ENCODE measurements at regions not wholly inside any gene's neighbourhood (a gene's known extent, or its start where the extent isn't known, plus 50 kb on each side); places are given as distances from the start of the nearest gene placed in this dataset.

DNA sequence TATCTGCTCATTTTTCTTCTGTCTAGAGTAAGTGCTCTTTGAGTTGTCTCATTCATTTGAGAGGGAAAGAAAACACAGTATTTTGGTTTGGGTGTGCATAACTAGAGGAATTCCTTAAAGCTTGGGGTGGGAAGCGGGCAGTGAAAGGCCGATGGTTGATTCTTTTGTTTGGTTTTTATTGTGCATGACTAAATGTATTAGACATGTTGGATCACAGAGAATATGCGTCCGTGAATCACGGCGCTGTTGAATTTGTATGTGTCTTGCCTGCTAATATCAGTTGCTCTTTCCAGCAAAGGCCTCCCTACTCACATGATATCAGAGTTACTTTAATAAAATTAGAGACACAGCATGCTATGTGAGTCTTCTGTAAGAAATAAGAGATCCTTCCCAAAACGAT, 180.0 kb downstream of the CHD9NB start:
- no peak for DNase-seq

DNA sequence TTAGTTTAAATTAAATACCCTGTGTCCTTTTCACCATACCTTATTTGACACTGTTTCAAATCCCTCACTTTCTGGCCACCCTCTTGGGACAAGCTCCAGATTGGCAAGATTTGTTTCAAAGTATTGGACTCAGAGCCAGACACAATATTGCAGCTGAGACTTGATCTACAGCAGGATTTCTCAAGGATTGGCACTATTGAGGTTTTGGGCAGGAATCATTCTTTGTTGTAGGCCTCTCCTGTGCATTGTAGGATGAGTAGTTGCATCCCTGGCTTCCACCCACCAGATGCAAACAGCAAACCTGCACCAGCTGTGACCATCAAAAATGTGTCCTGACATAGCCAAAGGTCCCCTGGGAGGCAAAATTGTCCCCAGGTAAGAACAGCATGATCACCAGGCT, 181.2 kb downstream of the CHD9NB start:
- DNase-seq = no peak

DNA sequence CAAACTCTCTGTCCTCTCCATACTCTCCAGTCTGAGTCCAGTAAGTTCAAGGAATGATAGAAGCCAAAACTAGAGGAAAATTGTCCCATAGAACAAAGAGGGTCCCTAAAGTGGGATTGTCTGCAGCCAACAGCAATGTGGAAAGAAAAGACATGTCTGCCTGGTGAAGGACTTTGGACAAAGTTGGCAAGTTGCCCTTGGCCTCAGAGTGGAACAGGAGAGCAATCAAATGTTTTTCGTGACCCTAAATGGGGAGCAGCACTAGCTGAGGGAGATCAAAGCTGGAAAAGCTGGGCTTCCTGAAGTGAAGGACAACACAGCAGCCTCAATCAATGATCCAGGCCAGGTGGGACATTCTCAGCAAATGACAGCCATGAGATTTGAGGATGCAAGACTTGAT, 183.5 kb downstream of the CHD9NB start:
- no peak for DNase-seq

DNA sequence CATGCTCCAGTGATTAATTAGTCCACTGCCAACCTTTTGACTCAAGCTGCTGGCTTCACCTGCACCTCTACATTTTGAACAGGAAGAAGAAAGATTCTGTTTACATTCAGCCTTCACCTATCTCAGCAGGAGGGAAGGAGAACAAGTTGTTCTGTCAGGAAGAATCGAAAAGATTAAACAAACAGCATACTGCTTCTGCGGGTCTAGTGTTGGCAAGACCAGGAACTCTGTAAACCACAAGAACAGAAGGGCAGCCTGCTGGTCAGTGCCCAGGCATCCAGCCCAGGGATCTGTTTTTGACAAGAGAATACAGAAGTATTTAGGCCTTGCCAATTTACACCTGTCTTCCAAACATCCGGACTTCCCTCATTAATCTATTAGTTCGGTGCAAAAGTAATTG, 189.7 kb downstream of the CHD9NB start:
- DNase-seq = no peak

DNA sequence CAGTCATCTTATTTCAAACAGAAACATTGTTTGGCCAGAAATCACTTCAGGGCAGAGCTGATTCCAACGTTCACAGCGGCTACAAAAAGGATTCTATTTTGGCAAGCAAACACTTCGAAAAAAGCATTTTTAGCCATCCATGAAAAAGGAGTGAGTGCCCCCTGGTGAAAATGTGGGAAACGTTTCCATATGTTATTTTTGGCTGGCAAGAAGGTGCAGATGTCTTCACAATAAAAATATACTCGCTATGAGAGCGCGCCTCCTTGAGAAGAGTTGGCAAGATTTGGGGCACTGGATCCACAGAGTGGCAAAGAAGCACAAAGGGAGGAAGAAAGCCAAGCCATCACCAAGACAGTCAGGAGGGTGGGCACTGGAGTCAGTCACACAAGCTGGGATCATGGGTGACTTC, 191.1 kb downstream of the CHD9NB start:
- DNase-seq = no peak

DNA sequence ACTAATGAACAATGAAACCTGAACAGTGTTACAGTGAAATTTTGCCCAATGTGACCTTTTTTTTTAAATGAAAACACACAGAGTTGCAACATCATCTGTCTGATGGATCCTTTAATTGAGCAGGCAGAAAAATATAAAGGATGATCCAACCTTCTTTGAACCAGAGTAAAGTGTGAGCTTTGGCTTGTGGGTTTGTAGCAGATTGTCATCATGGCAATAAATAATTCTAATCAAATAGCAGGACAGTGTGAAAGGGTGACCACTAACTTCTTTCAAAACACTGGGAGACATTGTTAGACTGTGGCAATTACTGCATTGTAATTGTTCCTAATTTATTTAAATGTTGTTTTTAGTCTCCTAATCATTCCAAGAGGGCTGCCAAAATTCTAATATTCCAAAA, 197.2 kb downstream of the CHD9NB start:
- DNase-seq = no peak

DNA sequence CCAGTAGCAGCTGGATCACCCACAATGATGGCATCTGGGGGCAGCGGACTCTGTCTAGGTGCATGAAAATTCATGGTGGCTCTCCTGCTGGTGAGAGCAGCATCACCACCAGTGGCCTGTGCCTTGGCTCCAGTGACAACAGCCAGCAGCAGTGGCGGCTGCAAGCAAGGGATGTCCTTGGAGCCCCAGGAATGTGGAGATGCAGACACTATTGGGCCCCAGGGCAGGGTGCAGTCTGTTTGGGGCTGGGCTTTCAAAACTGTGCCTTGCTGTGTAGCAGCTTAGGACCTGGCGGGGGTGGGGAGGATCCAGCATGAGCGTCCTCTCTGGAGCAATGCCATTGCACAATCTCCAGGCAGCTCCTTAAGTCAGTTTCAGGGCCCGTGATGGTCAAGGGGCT, 199.7 kb downstream of the CHD9NB start:
- no peak for DNase-seq

DNA sequence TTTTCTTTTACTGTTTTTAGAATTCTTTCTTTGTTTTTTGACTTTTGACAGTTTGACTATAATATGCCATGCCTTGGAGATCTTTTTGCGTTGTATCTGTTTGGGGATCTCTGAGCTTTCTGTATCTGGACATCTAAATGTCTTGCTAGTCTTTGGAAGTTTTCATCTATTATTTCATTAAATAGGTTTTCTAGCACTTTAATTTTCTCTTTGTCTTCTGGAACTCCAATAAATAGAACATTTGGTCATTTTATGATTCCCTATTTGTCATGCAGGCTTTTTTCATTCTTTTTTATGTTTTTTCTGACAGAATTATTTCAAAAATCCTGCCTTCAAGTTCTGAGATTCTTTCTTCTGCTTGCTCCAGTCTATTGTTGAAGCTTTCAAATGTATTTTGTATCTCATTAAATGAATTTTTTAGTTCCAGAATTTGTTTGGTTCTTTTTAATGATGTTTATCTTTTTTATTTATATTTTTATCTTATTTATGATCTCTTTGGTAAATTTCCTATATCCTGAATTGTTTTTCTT, 201.4 kb downstream of the CHD9NB start:
- no peak for DNase-seq

DNA sequence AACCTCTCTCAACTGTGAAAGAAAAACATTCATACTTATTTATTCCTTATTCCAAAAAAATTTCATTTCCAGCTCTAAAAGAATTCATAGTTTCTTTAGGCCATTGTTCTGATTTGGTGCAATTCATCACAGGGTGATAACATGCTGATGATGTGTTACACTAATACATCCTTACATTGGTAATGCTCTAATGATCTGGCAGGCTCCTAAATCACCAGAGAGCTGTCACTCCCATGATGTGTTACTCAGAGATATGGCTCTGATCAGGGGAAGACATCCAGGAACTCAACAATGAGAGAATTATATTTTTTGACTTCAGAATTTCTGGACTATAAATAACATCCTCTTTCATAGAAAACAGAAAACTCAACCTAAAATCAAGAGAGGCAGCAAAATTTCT, 209.3 kb downstream of the CHD9NB start:
- no peak for DNase-seq

DNA sequence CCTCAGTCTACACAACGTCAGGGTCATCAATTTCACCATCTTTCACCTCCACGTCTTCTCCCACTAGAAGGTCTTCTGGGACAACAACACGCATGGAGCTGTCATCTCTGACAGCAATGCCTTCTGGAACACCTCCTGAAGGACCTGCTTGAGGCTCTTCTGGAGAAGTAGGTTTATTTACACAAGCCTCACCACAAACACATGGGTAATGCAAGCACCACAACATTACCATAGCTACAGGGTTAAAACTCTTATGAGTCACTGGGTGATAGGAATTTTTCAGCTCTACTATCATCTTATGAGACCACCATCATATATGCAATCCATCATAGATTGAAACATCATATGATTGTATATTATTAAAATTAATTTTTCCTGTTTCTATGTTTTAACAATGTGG, 215.4 kb downstream of the CHD9NB start:
- DNase-seq = no peak

DNA sequence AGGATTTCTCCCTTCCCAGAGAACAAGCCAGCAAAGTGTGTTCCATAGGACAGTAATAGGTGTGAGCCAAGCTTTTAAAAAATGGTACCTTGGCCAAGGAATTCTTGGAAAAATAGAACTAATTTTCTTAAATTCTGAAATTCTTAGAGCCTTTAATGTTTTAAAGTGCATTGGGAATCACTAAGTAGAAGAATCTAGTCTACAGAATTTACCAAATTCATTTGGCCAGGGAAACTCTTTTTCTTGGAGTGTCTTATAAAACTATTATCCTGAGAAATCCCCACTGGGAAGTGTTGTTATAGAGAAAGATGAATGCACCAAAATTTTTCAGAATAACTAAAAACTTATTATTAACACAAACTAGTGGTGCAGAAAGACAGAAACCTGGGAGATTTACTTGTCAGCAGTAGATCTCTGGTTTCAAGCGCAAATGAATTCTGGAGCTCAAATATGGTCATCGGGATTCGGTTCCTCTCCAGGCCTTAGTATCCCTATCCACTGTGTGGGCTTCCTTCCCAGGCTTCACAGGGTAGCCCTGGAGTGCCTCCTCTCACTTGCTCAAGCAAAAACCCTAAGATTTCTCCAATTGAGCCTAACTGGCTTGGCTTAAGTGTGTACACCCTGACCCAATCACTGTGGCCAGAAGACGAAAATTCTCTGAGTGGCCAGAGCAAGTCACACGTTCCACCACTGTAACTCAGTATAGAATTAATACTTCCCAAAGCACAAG, 217.8 kb downstream of the CHD9NB start:
- no peak for DNase-seq

DNA sequence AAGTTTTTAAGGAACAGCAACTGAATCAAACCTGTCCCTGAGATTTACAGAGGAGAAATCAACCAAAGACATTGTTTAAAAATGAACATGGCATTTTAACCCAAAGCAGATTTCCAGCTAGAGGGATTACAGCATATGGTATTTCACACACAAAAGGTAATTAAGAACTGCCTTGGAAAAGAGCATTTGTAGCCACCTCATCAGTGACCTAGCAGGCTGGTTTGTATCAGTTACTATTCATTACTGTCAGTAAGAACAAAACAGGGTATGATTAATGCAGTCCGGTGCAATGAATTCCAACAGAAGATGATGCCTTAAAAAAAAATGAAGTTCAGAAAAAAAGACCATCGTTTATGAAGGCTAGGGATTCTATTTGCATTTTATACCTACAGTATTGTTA, 219.9 kb downstream of the CHD9NB start:
- DNase-seq = no peak

DNA sequence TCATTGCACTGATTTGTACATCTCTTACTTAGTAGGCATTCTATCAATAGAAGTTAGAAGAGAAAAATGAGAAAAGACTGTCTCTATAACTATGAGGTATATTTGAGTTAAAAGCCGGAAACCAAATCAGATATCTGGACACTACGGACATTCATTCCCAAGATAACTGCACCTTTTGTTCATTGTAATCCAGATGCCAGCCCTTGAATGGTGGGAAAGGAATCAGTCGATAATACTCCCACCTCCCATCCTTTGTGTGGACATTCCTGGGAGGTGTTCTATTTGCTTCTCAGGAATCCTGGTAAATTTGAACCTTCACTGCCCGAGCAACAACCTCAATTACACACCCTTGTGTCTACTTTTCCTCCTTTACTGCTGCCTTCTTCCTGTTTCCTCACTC, 225.2 kb downstream of the CHD9NB start:
- no peak for DNase-seq

DNA sequence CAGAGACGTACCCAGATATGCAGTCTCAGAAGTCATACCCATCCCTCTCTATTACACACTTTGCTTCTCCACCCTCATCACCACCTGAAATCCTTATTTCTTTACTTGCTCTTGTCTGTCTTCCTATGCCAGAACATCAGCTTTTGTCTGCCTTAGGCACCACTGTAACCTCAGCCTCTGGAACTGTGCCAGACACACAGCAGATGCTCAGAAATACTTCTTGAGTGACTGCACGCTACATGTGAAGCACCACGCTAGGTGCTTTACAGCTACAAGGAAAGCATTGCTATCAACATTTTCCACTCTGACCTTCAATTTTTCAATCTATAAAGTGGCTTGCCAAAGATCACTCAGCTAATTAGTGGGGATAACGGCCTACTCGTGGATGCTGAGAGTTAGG, 226.8 kb downstream of the CHD9NB start:
- no peak for DNase-seq

DNA sequence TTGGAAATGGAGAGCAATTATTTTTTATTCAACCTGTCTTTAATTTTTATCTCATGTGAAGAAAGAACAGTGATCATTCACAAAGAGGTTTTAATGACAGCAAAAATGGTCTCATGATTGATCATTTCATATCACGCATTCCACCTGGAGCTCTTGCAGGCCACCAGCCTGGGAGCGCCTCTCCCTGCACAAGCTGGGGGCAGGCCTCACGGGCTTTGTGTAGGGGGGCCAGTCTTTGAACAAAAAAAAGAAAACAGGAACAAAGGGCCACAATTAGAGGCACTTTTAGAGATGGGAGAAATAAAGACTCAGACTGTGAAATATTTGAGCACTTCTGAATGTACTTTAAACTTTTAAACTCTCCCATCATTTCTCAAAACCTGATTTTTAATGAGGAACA, 232.9 kb downstream of the CHD9NB start:
- no peak for DNase-seq

DNA sequence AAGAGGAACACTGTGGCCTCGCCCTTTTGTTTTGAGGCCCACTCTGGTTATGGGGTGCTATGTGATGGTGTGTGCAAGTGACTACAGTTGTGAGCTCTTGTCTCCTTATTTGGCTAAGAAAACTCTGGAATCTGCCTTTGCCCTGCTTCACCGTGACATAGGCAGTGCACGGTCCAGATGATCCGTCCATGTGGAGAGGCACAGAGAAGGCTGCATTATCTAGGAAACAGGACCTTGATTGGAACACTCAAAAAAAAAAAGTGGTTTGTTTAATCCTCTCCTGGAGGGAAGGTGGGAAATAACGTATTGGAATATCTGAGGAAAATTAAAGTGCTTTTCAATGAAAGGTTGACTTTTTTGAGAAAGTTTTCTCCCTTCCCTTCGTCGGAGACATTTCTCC, 233.3 kb downstream of the CHD9NB start:
- DNase-seq = no peak

DNA sequence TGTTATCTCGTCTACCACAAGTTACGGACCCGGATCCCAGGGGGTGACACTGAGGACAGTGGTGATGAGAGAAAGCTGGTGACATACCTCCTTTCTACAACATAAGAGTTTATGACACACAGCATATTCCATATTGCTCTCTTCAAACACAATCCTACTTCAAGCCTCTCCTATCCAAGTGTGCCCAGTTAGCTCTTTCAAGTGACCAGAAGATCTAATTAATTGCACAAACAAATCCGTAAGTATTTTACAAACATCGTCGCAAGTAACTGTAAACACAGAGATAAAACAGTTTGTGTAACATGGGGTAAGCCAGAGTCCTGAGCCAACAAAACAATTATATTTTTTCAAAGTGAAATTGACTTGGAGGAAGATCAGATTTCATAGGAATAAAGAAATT, 235.0 kb downstream of the CHD9NB start:
- DNase-seq = no peak

DNA sequence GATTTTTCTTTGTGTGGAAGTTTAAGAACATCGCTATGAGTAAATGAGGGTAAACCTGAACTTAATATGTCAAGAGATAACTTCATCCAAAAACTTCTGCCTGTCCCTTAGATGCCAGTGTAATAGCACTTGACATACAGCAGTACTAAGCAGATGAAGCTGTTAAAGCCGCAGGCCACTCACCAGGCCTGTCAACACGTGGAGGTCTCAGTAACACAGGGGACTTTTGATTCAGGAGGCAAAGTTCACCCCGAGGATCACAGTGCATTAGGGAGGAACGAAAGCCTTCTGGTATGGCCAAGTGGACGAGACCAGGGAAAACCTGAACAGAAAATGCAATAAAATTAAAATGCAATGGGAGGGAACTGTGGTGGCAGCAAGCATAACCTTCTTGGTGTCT, 235.7 kb downstream of the CHD9NB start:
- no peak for DNase-seq

DNA sequence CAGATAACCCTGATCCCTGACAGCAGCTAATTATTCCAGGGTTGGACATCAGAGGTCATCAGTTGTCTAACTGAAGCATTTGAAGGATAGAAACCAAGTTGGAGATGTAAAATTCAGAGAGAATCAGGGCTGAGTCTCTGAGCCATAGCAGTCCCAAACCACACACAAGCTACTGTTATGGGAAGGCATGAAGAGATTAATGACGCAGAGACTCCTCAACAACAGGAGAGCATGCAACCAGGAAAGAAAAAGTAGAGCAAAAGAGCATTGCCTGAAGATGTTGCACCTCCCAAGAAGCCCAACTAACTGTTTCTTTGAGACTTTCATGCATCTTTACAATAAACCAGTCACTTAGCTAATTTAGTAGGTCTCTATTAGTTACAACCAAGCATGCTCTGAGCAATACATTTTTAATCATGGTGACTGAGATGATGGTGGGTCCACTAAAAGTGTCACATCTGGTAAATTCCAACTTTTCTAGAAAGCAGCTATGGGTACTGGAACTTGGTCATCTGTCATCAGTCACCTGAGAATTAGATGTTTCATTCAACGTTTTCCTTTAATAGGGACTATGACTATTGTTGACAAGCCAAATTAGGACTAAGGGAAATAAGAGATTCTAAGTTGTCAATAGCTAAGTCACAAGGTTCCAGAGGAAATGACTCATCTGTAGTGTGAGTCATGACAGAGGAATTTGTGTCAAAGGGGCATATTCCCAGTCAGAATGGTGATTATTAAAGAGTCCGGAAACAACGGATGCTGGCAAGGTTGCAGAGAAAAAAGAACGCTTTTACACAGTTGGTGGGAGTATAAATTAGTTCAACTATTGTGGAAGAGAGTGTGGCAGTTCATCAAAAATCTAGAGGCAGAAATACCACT, 239.8 kb downstream of the CHD9NB start:
- DNase-seq = no peak

DNA sequence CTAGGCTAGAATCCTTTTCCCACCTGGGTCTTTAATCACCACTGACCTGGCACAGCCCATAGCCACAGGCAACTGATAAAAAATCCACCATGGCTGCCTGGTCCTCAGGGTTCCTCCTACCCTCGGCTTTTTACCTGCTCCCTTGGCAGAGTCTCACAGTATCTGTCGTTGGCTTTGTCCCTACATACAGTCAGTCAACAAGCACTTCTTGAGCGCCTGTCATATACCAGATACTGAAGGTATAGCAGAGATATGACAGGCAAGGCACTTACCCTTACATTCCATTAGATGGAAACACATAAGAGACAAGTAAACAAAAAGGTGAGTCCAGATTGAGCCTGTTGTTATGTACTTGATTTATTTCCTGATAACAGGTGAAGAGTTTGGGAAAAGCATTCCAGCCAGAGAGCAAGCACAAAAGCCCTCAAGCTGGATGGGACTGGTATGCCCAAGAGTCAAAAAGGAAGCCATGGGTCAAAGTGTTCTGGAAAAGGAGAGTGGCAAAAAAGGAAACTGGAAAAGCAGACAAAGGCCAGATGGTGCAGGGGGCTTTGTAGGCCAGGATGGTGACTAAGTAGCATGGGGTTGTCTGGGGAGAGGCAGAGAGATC, 247.0 kb downstream of the CHD9NB start:
- no peak for DNase-seq

DNA sequence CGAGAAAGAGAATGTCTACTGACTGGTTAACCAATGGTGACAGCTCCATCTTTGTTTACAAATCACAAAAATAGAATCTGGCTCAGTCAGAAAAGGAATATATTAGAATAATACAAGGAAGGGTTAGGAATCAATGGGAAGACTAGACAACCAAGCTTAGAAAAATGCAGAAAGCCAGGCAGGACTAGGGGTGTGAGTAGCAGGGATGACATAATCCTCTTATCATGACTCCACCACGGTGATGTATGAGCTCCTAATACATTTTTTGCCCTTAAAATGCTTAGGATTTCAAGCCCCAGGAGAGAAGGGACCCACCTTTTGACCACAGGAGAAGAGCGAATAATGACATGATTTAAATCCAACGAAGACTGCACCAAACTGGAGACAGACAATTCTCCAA, 252.3 kb downstream of the CHD9NB start:
- DNase-seq = no peak

DNA sequence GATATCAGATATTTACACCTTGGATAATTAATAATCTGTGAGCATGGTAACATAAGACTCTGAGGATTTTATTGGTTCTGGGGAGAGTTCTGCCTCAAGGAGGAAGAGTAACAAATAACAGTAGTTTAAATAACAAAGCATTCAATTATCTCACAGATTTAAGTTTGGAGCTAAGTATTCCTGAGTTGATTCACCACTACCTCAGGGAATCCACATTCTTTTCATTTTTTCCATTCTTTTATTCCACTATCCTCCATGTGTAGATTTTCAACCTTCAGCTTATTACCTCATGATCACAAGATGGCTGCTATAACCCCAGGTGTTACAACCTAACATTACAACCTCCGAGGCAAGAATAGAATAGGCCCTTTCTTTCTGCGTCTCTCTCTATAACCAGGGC, 252.2 kb upstream of the TOX3 start:
- no peak for DNase-seq

DNA sequence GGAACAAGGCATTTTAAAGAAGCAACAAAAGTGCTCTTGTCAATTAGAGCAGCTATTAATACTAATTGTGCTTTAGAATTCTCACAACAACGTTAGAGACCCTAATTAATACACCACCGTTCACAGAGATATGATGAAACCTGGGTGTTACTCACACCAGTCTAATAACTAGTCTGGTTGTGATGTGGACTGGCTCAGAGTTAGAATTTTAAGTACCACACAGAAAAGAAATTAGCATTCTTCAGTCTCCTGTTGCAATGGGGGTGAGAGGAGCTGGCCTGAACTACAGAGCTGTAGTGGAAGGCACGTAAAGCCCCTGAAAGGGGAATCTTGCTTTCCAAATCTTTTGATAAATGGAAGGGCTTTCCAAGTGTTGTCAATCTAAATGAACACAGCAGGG, 240.8 kb upstream of the TOX3 start:
- no peak for DNase-seq

DNA sequence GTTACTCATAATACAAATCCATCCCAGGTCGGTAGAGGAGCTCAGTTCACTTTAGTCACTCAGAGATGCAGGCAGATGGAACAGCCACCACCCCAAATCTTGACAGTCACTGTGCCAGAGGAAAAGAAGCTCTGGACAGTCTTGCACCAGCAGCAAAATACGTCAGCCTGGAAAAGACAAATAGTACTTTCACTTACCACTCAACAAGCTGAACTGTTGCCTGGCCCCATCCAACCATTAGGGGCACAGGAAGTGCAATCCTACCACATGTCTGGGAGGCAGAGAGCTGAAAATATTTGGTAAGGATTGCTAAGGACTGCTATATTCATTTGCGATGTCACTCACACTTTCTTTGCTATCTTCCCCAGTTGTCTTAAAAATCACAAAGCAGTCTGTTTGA, 239.1 kb upstream of the TOX3 start:
- no peak for DNase-seq
